Prostate gland (tissue), 2 donors: ENCODE measurements at regions not wholly inside any gene's neighbourhood (a gene's known extent, or its start where the extent isn't known, plus 50 kb on each side); places are given as distances from the start of the nearest gene placed in this dataset.

ENCODE experiments used
- CTCF ChIP-seq, 4 experiments: fragments of 200-600 bp in 2 of 4; fragments of 450-650 bp in 2 of 4; sonication (generic) in 2 of 4; IDR thresholded peaks; 1 replicate in 3 of 4; 2 replicates in 1 of 4; pipeline ENCODE4 v1.5.1; 2016 to 2019; ENCODE audit warnings: antibody characterized with exemption in 4 of 4, mild to moderate bottlenecking in 2 of 4, moderate library complexity in 2 of 4
- POLR2A ChIP-seq: fragments of 450-650 bp; IDR thresholded peaks from one replicate; pipeline ENCODE4 v1.6.1; 2016; ENCODE audit warnings: antibody characterized with exemption, mild to moderate bottlenecking

DNA sequence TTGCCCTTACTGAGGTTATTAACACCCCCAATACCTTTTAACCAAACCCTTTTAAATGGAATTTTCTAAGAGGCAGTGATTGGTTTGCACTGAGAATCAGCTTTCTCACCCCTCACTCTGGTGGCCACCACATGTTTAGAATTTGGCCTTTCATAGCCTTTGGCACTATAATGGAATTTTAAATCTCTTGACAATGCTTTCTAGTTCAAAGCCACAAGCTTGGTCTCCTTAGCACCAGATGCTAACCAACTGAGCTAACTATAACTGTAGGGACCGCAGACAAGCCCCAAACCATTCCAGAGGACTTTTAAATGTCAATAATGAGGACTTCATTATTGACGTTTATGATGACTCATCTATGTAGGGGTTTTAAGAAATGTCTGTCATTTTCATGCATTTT, 238.7 kb upstream of the SNX7 start:
- TF ChIP-seq CTCF (IDR thresholded peaks at IDR 0.05) (no peak), POLR2A (no peak)
